ENCODE measurements at regions not wholly inside any gene's neighbourhood (a gene's known extent, or its start where the extent isn't known, plus 50 kb on each side); places are given as distances from the start of the nearest gene placed in this dataset.

- DNase-seq (ENCODE audit: low spot score) = no peak
- Histone ChIP-seq H3K36me3 (ENCODE audit: insufficient read depth, low read length) (no peaks in the 10 kb centered on the region), H2AFZ (ENCODE audit: low read length) (no peak overlapping the region), H4K20me1 (ENCODE audit: insufficient read depth, low read length) (no peaks in the 10 kb centered on the region), H3K4me1 (ENCODE audit: insufficient read depth, low read length, poor library complexity, severe bottlenecking) (no peaks in the 10 kb centered on the region), H3K9me3 (ENCODE audit: low read length) (no peaks in the 10 kb centered on the region), H3K9me2 (ENCODE audit: insufficient read depth, low read length) (no peaks in the 10 kb centered on the region), H3K79me2 (ENCODE audit: insufficient read depth, low read depth, low read length) (no peaks in the 10 kb centered on the region), H3K27ac (ENCODE audit: low read depth, low read length, poor library complexity, severe bottlenecking) (no peak overlapping the region), H3K4me3 (ENCODE audit: low read depth, low read length, poor library complexity, severe bottlenecking) (no peak overlapping the region), H3K4me2 (ENCODE audit: low read length) (no peak overlapping the region)
- BruUV-seq (replicated peaks) = no TSS peak
- POLR2A ChIA-PET = no interaction called here
- TF ChIP-seq, protein P1, sequence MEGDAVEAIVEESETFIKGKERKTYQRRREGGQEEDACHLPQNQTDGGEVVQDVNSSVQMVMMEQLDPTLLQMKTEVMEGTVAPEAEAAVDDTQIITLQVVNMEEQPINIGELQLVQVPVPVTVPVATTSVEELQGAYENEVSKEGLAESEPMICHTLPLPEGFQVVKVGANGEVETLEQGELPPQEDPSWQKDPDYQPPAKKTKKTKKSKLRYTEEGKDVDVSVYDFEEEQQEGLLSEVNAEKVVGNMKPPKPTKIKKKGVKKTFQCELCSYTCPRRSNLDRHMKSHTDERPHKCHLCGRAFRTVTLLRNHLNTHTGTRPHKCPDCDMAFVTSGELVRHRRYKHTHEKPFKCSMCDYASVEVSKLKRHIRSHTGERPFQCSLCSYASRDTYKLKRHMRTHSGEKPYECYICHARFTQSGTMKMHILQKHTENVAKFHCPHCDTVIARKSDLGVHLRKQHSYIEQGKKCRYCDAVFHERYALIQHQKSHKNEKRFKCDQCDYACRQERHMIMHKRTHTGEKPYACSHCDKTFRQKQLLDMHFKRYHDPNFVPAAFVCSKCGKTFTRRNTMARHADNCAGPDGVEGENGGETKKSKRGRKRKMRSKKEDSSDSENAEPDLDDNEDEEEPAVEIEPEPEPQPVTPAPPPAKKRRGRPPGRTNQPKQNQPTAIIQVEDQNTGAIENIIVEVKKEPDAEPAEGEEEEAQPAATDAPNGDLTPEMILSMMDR (conservative IDR thresholded peaks at IDR 0.05; ENCODE audit: low read length) = no peak
- TF ChIP-seq EZH2phosphoT487 (IDR thresholded peaks at IDR 0.05; ENCODE audit: borderline replicate concordance, low read depth, low read length) = no peak
- intact Hi-C loops (cut with micrococcal nuclease; ENCODE audit: unreplicated experiment) = no loop called here
- CTCF ChIA-PET (ENCODE audit: unreplicated experiment) = no interaction called here
Observed at GRCh38 chr9:87109851-87110250, 162.5 kb upstream of the GAS1 start.

- Histone ChIP-seq H3K79me2 (ENCODE audit: insufficient read depth, low read depth, low read length) (no peaks in the 10 kb centered on the region), H4K20me1 (ENCODE audit: insufficient read depth, low read length) (no peaks in the 10 kb centered on the region), H3K4me1 (ENCODE audit: insufficient read depth, low read length, poor library complexity, severe bottlenecking) (no peaks in the 10 kb centered on the region), H3K27ac (ENCODE audit: low read depth, low read length, poor library complexity, severe bottlenecking) (no peak overlapping the region), H3K9me3 (ENCODE audit: low read length) (no peaks in the 10 kb centered on the region), H3K36me3 (ENCODE audit: insufficient read depth, low read length) (no peaks in the 10 kb centered on the region), H2AFZ (ENCODE audit: low read length) (no peak overlapping the region), H3K4me2 (ENCODE audit: low read length) (no peak overlapping the region), H3K9me2 (ENCODE audit: insufficient read depth, low read length) (no peaks in the 10 kb centered on the region), H3K4me3 (ENCODE audit: low read depth, low read length, poor library complexity, severe bottlenecking) (no peak overlapping the region)
- no TSS peak for BruUV-seq (replicated peaks)
- ChIA-PET CTCF (ENCODE audit: unreplicated experiment) (no interaction called here), POLR2A (no interaction called here)
- intact Hi-C loops (cut with micrococcal nuclease; ENCODE audit: unreplicated experiment) = no loop called here
- TF ChIP-seq, protein P1 (conservative IDR thresholded peaks at IDR 0.05; ENCODE audit: low read length) = no peak
- no peak for TF ChIP-seq EZH2phosphoT487 (IDR thresholded peaks at IDR 0.05; ENCODE audit: borderline replicate concordance, low read depth, low read length)
- DNase-seq (ENCODE audit: low spot score) = no peak
Observed at GRCh38 chr9:87111010-87111409, 163.7 kb upstream of the GAS1 start.

GRCh38 chr9:87112656-87113055 is 165.3 kb upstream of the GAS1 start:
- intact Hi-C loops (cut with micrococcal nuclease; ENCODE audit: unreplicated experiment) = no loop called here
- Histone ChIP-seq H3K9me2 (ENCODE audit: insufficient read depth, low read length) (no peaks in the 10 kb centered on the region), H2AFZ (ENCODE audit: low read length) (no peak overlapping the region), H3K9me3 (ENCODE audit: low read length) (no peaks in the 10 kb centered on the region), H3K79me2 (ENCODE audit: insufficient read depth, low read depth, low read length) (no peaks in the 10 kb centered on the region), H4K20me1 (ENCODE audit: insufficient read depth, low read length) (no peaks in the 10 kb centered on the region), H3K4me1 (ENCODE audit: insufficient read depth, low read length, poor library complexity, severe bottlenecking) (no peaks in the 10 kb centered on the region), H3K36me3 (ENCODE audit: insufficient read depth, low read length) (no peaks in the 10 kb centered on the region), H3K4me3 (ENCODE audit: low read depth, low read length, poor library complexity, severe bottlenecking) (no peak overlapping the region), H3K4me2 (ENCODE audit: low read length) (no peak overlapping the region), H3K27ac (ENCODE audit: low read depth, low read length, poor library complexity, severe bottlenecking) (no peak overlapping the region)
- BruUV-seq (replicated peaks) = no TSS peak
- DNase-seq (ENCODE audit: low spot score) = no peak
- ChIA-PET CTCF (ENCODE audit: unreplicated experiment) (no interaction called here), POLR2A (no interaction called here)
- no peak for TF ChIP-seq EZH2phosphoT487 (IDR thresholded peaks at IDR 0.05; ENCODE audit: borderline replicate concordance, low read depth, low read length)
- TF ChIP-seq, protein P1 (conservative IDR thresholded peaks at IDR 0.05; ENCODE audit: low read length) = no peak

Measured in OCI-LY7 (cell line).